ENCODE measurements at regions not wholly inside any gene's neighbourhood (a gene's known extent, or its start where the extent isn't known, plus 50 kb on each side); places are given as distances from the start of the nearest gene placed in this dataset.

DNA sequence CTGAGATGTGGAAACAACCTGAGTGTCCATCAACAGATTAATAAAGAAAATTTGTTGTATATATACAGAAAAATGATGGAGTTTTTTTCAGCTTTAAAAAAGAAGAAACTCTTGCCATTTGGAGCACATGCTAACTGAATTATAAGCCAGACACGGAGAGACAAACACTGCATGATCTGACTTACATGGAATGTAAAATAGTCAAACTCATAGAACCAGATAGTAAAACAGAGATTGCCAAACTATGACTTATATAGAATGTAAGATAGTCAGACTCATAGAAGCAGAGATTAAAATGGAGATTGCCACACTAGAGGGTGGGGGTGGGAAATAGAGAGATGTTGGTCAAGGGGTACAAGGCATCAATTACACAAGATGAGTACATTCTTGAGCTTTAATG, 1786.6 kb downstream of the PLA2G4A start:
- TF ChIP-seq, protein P1, sequence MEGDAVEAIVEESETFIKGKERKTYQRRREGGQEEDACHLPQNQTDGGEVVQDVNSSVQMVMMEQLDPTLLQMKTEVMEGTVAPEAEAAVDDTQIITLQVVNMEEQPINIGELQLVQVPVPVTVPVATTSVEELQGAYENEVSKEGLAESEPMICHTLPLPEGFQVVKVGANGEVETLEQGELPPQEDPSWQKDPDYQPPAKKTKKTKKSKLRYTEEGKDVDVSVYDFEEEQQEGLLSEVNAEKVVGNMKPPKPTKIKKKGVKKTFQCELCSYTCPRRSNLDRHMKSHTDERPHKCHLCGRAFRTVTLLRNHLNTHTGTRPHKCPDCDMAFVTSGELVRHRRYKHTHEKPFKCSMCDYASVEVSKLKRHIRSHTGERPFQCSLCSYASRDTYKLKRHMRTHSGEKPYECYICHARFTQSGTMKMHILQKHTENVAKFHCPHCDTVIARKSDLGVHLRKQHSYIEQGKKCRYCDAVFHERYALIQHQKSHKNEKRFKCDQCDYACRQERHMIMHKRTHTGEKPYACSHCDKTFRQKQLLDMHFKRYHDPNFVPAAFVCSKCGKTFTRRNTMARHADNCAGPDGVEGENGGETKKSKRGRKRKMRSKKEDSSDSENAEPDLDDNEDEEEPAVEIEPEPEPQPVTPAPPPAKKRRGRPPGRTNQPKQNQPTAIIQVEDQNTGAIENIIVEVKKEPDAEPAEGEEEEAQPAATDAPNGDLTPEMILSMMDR (IDR thresholded peaks at IDR 0.05; ENCODE audit: borderline replicate concordance, extremely low read depth, low read length, poor library complexity, severe bottlenecking) = no peak
- TF ChIP-seq EZH2 (IDR thresholded peaks at IDR 0.05; ENCODE audit: borderline replicate concordance, low read depth, low read length, severe bottlenecking) = no peak
